ENCODE measurements at regions not wholly inside any gene's neighbourhood (a gene's known extent, or its start where the extent isn't known, plus 50 kb on each side); places are given as distances from the start of the nearest gene placed in this dataset.

DNA sequence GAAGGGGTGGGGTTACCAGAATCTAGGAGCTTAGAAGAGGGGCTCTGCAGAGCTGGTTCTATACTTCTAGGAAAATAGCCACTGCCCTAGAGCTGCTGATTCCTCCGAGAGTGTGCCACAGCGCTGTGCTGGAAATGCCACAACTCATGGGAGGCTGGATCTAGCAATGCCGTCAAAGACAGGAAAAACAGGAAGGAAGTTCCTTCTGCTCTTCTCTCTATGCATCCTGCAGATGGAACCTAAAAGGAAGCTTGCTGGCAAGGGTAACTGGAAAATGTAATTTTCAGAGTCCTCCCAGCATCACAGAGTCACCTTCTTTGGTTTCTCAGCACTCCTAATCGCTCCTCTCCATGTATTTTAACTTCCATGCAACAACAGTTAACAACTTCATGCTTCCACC, 121.2 kb upstream of the TLL1 start:
- H3K27me3 ChIP-seq (ENCODE audit: insufficient read depth, low read length): no peaks in the 10 kb centered on the region
- H3K36me3 ChIP-seq (ENCODE audit: insufficient read depth, low read length): no peaks in the 10 kb centered on the region
- H3K4me1 ChIP-seq (ENCODE audit: insufficient read depth, low read length): no peaks in the 10 kb centered on the region
- no peak overlapping the region for H2AFZ ChIP-seq (ENCODE audit: low read depth, low read length)
- no peaks in the 10 kb centered on the region for H3K9me3 ChIP-seq (ENCODE audit: low read length)
- no peak overlapping the region for H3K4me3 ChIP-seq (ENCODE audit: low read length)

- H2AFZ ChIP-seq (ENCODE audit: low read depth, low read length): no peak overlapping the region
- H3K4me1 ChIP-seq (ENCODE audit: insufficient read depth, low read length): peaks cover 2% of the 10 kb centered on the region
- no peaks in the 10 kb centered on the region for H3K27me3 ChIP-seq (ENCODE audit: insufficient read depth, low read length)
- no peak overlapping the region for H3K4me3 ChIP-seq (ENCODE audit: low read length)
- H3K36me3 ChIP-seq (ENCODE audit: insufficient read depth, low read length): no peaks in the 10 kb centered on the region
- no peaks in the 10 kb centered on the region for H3K9me3 ChIP-seq (ENCODE audit: low read length)
Measured at GRCh38 chr4:165754664-165755063, 118.4 kb upstream of the TLL1 start.

- Histone ChIP-seq H2AFZ (ENCODE audit: low read depth, low read length) (no peak overlapping the region), H3K36me3 (ENCODE audit: insufficient read depth, low read length) (no peaks in the 10 kb centered on the region)
Measured at GRCh38 chr4:165756836-165757235, 116.2 kb upstream of the TLL1 start.

DNA sequence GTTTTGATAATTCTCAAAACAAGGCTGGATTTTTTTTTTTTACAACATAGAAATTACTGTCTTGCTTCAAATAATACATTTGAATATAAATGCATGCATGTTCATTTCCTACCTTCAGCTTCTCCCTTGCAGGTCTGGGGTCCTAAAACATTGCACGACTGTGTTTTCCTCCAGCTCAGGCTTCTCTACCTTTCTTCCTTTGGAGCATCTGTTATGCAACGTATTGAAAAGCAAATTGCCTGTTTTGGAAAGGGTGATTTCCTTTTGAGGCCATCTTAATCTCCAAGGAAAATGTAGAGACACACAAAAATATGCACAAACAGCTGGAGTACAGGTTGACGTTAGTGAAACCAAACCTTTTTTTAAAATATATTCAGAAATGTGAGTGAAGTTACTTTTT, 115.6 kb upstream of the TLL1 start:
- no peaks in the 10 kb centered on the region for H3K9me3 ChIP-seq (ENCODE audit: low read length)
- H3K36me3 ChIP-seq (ENCODE audit: insufficient read depth, low read length): no peaks in the 10 kb centered on the region
- H3K27me3 ChIP-seq (ENCODE audit: insufficient read depth, low read length): no peaks in the 10 kb centered on the region
- peak overlapping the region; percentile 5 for H2AFZ ChIP-seq (ENCODE audit: low read depth, low read length)
- H3K4me3 ChIP-seq (ENCODE audit: low read length): no peak overlapping the region
- peaks cover 2% of the 10 kb centered on the region for H3K4me1 ChIP-seq (ENCODE audit: insufficient read depth, low read length)

More at GRCh38 chr4:165756836-165757235, 116.2 kb upstream of the TLL1 start:
- Histone ChIP-seq H3K4me3 (ENCODE audit: low read length) (no peak overlapping the region), H3K27me3 (ENCODE audit: insufficient read depth, low read length) (no peaks in the 10 kb centered on the region), H3K4me1 (ENCODE audit: insufficient read depth, low read length) (peaks cover 2% of the 10 kb centered on the region), H3K9me3 (ENCODE audit: low read length) (no peaks in the 10 kb centered on the region)

GRCh38 chr4:165758086-165758485, 115.0 kb upstream of the TLL1 start:
- no peaks in the 10 kb centered on the region for H3K27me3 ChIP-seq (ENCODE audit: insufficient read depth, low read length)
- no peak overlapping the region for H3K4me3 ChIP-seq (ENCODE audit: low read length)
- H3K9me3 ChIP-seq (ENCODE audit: low read length): no peaks in the 10 kb centered on the region
- peak overlapping the region; percentile 5 for H2AFZ ChIP-seq (ENCODE audit: low read depth, low read length)
- peaks cover 2% of the 10 kb centered on the region for H3K4me1 ChIP-seq (ENCODE audit: insufficient read depth, low read length)
- no peaks in the 10 kb centered on the region for H3K36me3 ChIP-seq (ENCODE audit: insufficient read depth, low read length)

DNA sequence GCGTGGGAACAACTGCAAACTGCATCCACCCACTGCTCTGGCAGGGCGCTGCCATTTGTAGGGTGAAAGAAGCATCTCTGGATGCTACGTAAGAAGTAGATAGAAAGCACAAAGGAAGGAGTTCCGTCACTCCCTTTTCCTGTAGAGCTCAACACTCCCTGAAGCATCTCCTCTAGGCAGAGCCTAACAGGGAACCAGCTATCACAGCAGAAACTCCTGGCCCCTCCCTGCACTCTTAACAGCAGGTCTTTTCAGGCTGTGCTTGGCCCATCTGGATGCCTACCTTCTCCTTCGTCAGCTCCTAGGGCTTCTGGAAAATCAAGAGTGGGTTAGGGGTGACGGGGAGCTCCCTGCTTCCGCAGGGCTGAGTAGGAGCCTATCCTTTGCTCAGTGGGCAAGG, 112.9 kb upstream of the TLL1 start:
- H3K4me3 ChIP-seq (ENCODE audit: low read length): no peak overlapping the region
- peaks cover 2% of the 10 kb centered on the region for H3K4me1 ChIP-seq (ENCODE audit: insufficient read depth, low read length)

DNA sequence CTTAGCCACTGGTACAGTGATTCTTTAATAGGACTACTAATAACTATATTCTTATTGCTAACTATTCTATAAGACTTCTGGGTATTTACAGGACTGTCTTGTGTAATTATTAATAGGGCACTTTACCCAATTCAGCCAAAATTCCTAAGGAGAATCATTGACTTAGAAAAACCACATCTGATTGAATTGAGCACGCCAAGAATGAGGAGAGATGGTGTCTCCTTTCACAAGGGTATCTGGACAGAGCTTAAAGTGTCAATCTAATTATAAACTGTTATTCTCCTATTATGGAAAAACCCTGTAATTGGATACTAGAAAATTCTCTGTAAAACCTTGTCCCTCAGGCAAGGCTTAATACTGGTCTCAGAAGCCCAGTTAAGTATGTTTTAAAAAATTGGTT, 111.1 kb upstream of the TLL1 start:
- Histone ChIP-seq H3K36me3 (ENCODE audit: insufficient read depth, low read length) (no peaks in the 10 kb centered on the region), H3K27me3 (ENCODE audit: insufficient read depth, low read length) (no peaks in the 10 kb centered on the region), H3K4me3 (ENCODE audit: low read length) (no peak overlapping the region), H3K4me1 (ENCODE audit: insufficient read depth, low read length) (peaks cover 2% of the 10 kb centered on the region), H3K9me3 (ENCODE audit: low read length) (no peaks in the 10 kb centered on the region), H2AFZ (ENCODE audit: low read depth, low read length) (no peak overlapping the region)

More for the DNA sequence above, 112.9 kb upstream of the TLL1 start:
- Histone ChIP-seq H3K9me3 (ENCODE audit: low read length) (no peaks in the 10 kb centered on the region), H3K27me3 (ENCODE audit: insufficient read depth, low read length) (no peaks in the 10 kb centered on the region), H3K36me3 (ENCODE audit: insufficient read depth, low read length) (no peaks in the 10 kb centered on the region), H2AFZ (ENCODE audit: low read depth, low read length) (no peak overlapping the region)

DNA sequence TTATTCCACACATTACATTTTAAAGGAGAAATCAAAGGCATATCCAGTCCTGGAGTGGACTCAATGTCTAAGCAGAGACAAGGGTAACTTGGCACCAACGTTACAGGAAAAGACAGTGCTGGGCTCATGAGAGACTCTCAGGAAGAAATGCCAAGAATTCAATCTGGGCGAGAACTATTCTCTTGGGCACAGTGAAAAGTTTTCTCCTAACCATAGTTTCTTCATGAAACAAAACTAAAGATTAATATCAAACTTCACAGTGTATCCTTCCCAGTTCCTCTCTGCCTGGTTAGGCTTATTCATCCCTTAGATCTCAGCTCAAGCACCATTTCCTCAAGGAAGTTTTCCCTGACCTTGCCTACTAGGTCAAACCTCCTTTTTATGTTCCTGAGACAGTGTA, 109.4 kb upstream of the TLL1 start:
- Histone ChIP-seq H3K4me3 (ENCODE audit: low read length) (no peak overlapping the region), H3K9me3 (ENCODE audit: low read length) (no peaks in the 10 kb centered on the region), H3K27me3 (ENCODE audit: insufficient read depth, low read length) (no peaks in the 10 kb centered on the region), H2AFZ (ENCODE audit: low read depth, low read length) (no peak overlapping the region), H3K36me3 (ENCODE audit: insufficient read depth, low read length) (no peaks in the 10 kb centered on the region), H3K4me1 (ENCODE audit: insufficient read depth, low read length) (no peaks in the 10 kb centered on the region)

GRCh38 chr4:165765053-165765452, 108.0 kb upstream of the TLL1 start:
- H3K27me3 ChIP-seq (ENCODE audit: insufficient read depth, low read length): no peaks in the 10 kb centered on the region
- H3K9me3 ChIP-seq (ENCODE audit: low read length): no peaks in the 10 kb centered on the region
- H3K4me3 ChIP-seq (ENCODE audit: low read length): no peak overlapping the region
- H3K36me3 ChIP-seq (ENCODE audit: insufficient read depth, low read length): no peaks in the 10 kb centered on the region
- H3K4me1 ChIP-seq (ENCODE audit: insufficient read depth, low read length): no peaks in the 10 kb centered on the region
- no peak overlapping the region for H2AFZ ChIP-seq (ENCODE audit: low read depth, low read length)

GRCh38 chr4:165766018-165766417, 107.0 kb upstream of the TLL1 start:
- H3K27me3 ChIP-seq (ENCODE audit: insufficient read depth, low read length): no peaks in the 10 kb centered on the region
- no peak overlapping the region for H3K4me3 ChIP-seq (ENCODE audit: low read length)
- H2AFZ ChIP-seq (ENCODE audit: low read depth, low read length): no peak overlapping the region
- no peaks in the 10 kb centered on the region for H3K9me3 ChIP-seq (ENCODE audit: low read length)
- no peaks in the 10 kb centered on the region for H3K4me1 ChIP-seq (ENCODE audit: insufficient read depth, low read length)
- H3K36me3 ChIP-seq (ENCODE audit: insufficient read depth, low read length): no peaks in the 10 kb centered on the region

DNA sequence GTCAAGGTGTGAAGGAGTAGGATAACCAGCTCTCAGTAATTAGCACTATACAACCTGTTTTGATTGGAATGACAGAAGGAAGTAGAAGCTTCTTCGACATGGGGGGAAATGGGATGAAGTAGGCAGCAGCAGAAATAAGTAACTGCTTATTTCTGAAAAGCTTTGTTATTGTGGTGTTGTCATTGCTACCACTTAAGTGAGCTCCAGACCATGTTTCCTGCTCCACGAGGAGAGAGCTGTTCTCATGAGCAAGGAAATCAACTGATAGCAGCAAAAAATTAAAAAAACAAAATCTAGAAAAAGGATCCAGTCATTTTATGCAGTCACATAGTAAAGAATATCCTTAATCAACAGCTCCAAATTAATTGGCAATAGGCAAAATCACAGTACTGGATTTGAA, 106.1 kb upstream of the TLL1 start:
- Histone ChIP-seq H3K4me1 (ENCODE audit: insufficient read depth, low read length) (no peaks in the 10 kb centered on the region), H3K9me3 (ENCODE audit: low read length) (no peaks in the 10 kb centered on the region), H3K36me3 (ENCODE audit: insufficient read depth, low read length) (no peaks in the 10 kb centered on the region), H3K4me3 (ENCODE audit: low read length) (no peak overlapping the region), H2AFZ (ENCODE audit: low read depth, low read length) (no peak overlapping the region), H3K27me3 (ENCODE audit: insufficient read depth, low read length) (no peaks in the 10 kb centered on the region)

DNA sequence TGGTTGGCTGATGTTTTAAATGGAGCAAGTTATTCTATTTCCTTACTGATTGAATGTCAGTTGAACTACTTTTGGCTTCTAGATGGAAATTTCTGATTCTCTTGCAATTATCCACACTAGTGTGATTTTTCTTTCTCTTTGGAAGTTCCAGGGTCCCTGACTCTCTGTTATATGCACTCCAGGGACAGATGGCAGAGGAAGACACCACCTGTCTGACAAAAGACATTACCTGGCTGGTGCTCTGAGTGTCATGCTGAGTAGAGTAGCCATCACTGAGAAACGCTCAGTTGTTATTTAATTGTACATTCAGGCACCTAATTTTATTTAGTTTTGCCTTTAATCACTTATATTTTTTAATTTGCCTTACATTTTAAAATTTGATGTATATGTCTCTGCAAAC, 105.4 kb upstream of the TLL1 start:
- Histone ChIP-seq H3K9me3 (ENCODE audit: low read length) (no peaks in the 10 kb centered on the region), H3K4me1 (ENCODE audit: insufficient read depth, low read length) (no peaks in the 10 kb centered on the region), H3K36me3 (ENCODE audit: insufficient read depth, low read length) (no peaks in the 10 kb centered on the region), H2AFZ (ENCODE audit: low read depth, low read length) (no peak overlapping the region), H3K27me3 (ENCODE audit: insufficient read depth, low read length) (no peaks in the 10 kb centered on the region), H3K4me3 (ENCODE audit: low read length) (no peak overlapping the region)

DNA sequence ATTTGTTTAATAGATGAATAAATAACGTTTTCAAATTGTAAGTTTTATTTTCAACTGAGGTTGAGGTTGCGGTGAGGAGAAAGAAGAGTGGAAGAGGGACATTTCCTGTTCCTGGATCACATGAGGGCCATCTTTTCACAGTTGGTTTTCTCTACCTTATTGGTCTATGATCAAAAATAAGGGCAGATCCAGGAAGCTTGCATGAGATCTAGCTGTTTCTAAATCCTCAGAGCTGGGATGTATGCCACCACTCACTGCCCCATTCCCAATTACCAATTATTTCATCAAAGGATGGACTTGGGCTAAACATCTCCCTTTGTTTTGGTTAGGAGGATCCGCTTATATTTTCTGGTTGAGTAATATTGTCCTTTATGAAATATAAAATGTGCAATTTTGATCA, 104.8 kb upstream of the TLL1 start:
- H3K9me3 ChIP-seq (ENCODE audit: low read length): no peaks in the 10 kb centered on the region
- H3K36me3 ChIP-seq (ENCODE audit: insufficient read depth, low read length): no peaks in the 10 kb centered on the region
- no peak overlapping the region for H2AFZ ChIP-seq (ENCODE audit: low read depth, low read length)
- H3K4me3 ChIP-seq (ENCODE audit: low read length): no peak overlapping the region
- no peaks in the 10 kb centered on the region for H3K4me1 ChIP-seq (ENCODE audit: insufficient read depth, low read length)
- H3K27me3 ChIP-seq (ENCODE audit: insufficient read depth, low read length): no peaks in the 10 kb centered on the region

- H2AFZ ChIP-seq (ENCODE audit: low read depth, low read length): no peak overlapping the region
- no peaks in the 10 kb centered on the region for H3K36me3 ChIP-seq (ENCODE audit: insufficient read depth, low read length)
- no peaks in the 10 kb centered on the region for H3K27me3 ChIP-seq (ENCODE audit: insufficient read depth, low read length)
- H3K4me1 ChIP-seq (ENCODE audit: insufficient read depth, low read length): no peaks in the 10 kb centered on the region
- no peak overlapping the region for H3K4me3 ChIP-seq (ENCODE audit: low read length)
- H3K9me3 ChIP-seq (ENCODE audit: low read length): no peaks in the 10 kb centered on the region
Measured at GRCh38 chr4:165774326-165774725, 98.7 kb upstream of the TLL1 start.

All from neuron (in vitro differentiated cells).